D721Med (cell line): ENCODE measurements at regions not wholly inside any gene's neighbourhood (a gene's known extent, or its start where the extent isn't known, plus 50 kb on each side); places are given as distances from the start of the nearest gene placed in this dataset.

Experiments used
- DNase-seq: peaks from one replicate; pipeline ENCODE4 v3.0.0; 2011; ENCODE audit warnings: low spot score; ENCODE audit not compliant: insufficient read length
- FAIRE-seq: peaks from 2 replicates; lab custom pipeline; 2011; peaks lifted over from hg19 to GRCh38; lab: Jason Lieb, UNC
- TF ChIP-seq, protein P1 (sequence below): IDR thresholded peaks from 2 replicates; pipeline ENCODE4 v1.5.1; 2012; ENCODE audit warnings: mild to moderate bottlenecking, control low read depth; ENCODE audit not compliant: insufficient read depth; ENCODE audit errors: missing control alignments

DNA sequence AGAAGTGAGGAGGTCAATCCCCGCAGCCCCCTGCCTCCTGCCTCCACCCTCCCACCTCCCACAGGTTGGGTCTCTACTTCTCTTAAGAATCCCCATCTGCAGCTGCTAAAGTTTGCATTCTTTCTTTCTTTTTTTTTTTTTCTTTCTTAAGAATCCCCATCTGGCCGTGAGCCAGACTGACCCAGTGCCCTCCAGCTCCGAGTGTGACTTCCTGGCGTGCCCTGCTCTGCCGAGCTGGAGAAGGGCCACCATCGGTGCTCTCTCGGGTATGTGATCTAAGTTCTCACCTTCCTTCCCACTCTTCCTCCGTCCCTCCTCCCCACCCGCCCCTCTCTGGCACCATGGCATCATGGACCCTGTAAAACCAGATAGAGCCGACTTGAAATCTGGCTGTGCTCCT lies 66.7 kb upstream of the LMO1 start:
- TF ChIP-seq, protein P1, sequence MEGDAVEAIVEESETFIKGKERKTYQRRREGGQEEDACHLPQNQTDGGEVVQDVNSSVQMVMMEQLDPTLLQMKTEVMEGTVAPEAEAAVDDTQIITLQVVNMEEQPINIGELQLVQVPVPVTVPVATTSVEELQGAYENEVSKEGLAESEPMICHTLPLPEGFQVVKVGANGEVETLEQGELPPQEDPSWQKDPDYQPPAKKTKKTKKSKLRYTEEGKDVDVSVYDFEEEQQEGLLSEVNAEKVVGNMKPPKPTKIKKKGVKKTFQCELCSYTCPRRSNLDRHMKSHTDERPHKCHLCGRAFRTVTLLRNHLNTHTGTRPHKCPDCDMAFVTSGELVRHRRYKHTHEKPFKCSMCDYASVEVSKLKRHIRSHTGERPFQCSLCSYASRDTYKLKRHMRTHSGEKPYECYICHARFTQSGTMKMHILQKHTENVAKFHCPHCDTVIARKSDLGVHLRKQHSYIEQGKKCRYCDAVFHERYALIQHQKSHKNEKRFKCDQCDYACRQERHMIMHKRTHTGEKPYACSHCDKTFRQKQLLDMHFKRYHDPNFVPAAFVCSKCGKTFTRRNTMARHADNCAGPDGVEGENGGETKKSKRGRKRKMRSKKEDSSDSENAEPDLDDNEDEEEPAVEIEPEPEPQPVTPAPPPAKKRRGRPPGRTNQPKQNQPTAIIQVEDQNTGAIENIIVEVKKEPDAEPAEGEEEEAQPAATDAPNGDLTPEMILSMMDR, result no peak
- DNase-seq (no peak), FAIRE-seq (no peak)

DNA sequence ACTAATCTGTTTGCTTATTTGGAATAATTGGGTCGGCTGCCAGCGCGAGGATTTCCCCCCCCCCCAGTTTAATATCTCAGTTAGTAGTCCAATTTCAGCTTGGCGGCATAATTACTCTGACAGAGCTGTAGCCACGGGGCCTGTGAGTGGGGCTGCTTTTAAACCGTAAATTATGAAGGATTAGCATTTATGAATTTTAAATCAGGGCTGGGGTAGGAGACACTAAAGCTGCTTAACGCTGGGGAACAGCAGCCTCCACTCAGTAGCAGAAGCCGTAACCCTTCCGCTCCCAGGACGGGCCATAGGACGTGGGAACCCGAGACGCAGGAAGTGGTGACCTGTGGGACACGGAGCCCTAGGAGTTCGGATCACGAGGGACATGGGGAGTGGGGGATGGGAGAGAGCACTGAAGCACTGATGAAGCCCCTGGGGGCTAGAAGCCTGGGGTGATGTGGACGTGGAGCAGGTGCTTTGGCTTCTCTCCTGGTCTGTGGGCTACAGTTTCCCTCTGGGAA lies 66.2 kb upstream of the LMO1 start:
- DNase-seq (peak; percentile 94), FAIRE-seq (peak; percentile 66)
- TF ChIP-seq, protein P1, result no peak

DNA sequence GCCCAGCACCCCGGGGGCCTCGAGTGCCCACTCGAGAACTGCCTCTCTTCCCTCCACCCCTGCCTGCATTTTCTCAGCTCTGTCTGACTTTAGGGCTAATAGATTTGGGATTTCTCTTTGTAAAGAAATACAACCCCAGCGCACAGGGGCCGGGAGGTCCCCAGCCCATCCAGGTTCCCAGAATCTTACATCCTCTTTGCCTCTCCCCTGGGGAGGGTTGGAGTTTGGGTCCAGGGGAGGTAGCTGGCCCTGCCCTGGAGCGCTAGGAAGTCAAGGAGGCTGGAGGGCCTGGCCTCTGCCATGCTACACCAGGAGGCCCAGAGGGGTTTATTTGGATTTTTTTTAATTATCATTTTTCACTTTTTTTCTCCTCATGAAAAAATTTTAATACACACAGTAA lies 65.7 kb upstream of the LMO1 start:
- TF ChIP-seq, protein P1, result no peak
- DNase-seq (no peak), FAIRE-seq (no peak)

DNA sequence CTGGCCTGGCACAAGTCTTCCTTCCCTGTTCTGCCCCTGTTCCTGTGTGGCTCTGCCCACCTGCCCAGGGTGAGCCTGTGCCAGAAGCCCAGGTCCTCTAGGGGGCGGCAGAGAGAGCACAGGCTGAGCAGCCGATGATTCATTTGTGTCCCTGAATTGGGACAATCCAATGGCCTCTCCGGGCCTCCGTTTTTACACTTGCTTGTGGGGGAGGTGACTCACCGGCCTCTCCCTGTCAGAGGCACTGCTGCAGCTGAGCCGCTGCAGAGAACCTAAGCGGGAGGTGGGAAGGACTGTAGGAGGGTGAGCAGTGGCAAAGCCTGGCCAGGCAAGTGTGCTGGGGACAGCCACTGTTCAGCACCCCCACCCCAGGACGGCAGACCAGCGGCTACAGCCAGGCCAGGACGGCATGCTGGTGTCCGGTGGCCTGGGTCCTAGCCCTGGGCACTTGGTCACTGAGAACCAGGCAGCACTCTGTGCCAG lies 65.2 kb upstream of the LMO1 start:
- no peak for FAIRE-seq
- peak; percentile 78 for DNase-seq
- TF ChIP-seq, protein P1, result peak; percentile 80

DNA sequence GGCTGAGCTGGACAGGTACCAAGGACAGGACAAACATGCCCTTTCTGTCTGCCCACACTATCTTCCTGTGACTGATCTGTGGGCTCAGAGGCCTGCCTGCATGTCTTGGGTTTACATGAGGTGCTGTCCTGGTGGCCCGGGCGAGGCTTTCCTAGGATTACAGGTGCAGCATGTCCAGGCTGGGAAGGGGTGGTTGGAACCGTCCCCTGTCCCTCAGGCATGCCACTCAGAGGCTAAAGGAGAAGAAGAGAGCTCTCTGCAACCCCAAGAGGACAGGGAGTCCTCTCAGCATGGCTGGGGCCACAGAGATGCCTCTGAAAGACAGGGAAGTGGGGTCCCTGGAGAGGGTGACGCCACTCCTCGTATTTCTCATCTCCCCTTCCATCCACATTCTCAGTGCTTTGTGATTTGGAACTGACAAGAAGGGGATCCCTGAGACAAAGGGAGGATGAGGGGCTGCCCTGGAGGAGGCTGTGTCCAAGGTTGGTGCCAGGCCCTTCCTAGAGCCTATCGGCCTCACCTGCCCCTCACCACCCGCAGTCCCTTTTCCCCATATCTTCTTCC lies 64.6 kb upstream of the LMO1 start:
- FAIRE-seq (no peak), DNase-seq (no peak)
- TF ChIP-seq, protein P1, result no peak

DNA sequence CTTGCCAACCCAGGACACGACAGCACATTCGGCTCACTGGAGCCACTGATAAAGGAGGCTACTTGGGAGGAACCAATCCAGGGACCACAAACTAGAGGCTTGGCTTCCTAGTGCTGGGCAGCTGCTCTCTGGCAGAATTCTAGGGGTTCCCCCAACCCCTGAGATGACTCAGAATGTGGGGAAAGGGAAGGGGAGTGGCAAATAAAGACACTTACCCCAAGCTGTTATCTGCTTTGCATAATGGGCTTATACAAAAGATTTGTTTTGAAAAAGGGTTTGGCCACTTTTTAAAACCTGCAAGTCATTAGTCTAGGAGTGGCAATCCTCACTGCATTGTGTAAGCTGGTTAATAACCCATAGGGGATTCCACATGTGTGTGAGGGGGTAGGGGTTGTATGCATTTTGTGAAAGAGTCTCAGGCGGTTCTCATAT lies 64.1 kb upstream of the LMO1 start:
- TF ChIP-seq, protein P1, result no peak
- DNase-seq (no peak), FAIRE-seq (no peak)

DNA sequence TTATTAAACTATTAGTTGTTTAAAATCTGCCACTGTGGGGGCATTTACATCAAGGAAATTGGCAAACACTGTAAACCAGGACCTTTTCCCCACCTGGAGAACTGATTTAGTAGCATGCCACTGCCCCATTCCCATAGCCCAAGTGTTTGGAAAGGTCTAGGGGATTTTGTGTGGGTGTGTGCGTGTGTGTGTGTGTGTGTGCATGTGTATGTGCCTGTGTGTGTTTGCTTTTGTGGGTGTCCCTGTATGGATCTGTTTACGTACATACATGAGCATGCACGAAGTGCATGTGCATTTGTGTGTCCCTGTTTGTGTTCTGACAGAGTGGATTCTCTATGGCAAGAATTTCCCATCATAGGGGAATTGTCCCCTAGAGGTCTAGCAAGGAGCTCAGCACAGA lies 62.7 kb upstream of the LMO1 start:
- DNase-seq (no peak), FAIRE-seq (no peak)
- TF ChIP-seq, protein P1, result no peak
